Stomach (tissue), 8 donors: ENCODE measurements at regions not wholly inside any gene's neighbourhood (a gene's known extent, or its start where the extent isn't known, plus 50 kb on each side); places are given as distances from the start of the nearest gene placed in this dataset.

Experiments used
- DNase-seq, 2 donors: peaks; one replicate each; pipeline versions ENCODE4 v3.0.0 to v3.0.0-alpha.2; 2013 to 2019
- H3K27ac ChIP-seq, 5 donors: fragments of 200-600 bp in 4 of 5; sonication (generic) in 4 of 5; one replicate each; pipeline ENCODE4 v1.5.1; 2013 to 2019; ENCODE audit warnings: mild to moderate bottlenecking in 1 of 5, moderate library complexity in 1 of 5
- H3K27me3 ChIP-seq, 3 donors: fragments of 200-600 bp; sonication (generic); one replicate each; pipeline ENCODE4 v1.5.1; 2017 to 2019; ENCODE audit warnings: mixed run types in 1 of 3
- H3K36me3 ChIP-seq, 4 donors: fragments of 200-600 bp; sonication (generic); 1 replicate in 3 of 4; 2 replicates in 1 of 4; pipeline ENCODE4 v1.5.1; 2016 to 2019
- H3K4me1 ChIP-seq, 4 donors: fragments of 200-600 bp; sonication (generic); one replicate each; pipeline ENCODE4 v1.5.1; 2016 to 2019
- H3K4me3 ChIP-seq, 4 donors: fragments of 200-600 bp; sonication (generic) in 3 of 4; one replicate each; pipeline ENCODE4 v1.5.1; 2016 to 2019; ENCODE audit warnings: mild to moderate bottlenecking in 1 of 4
- H3K9me3 ChIP-seq, 4 donors: fragments of 200-600 bp; sonication (generic); one replicate each; pipeline ENCODE4 v1.5.1; 2016 to 2019
- CTCF ChIP-seq, 7 experiments: fragments of 450-650 bp in 4 of 7; fragments of 200-600 bp in 3 of 7; sonication (generic) in 3 of 7; IDR thresholded peaks; one replicate each; pipeline ENCODE4 v1.5.1; 2016 to 2019; ENCODE audit warnings: antibody characterized with exemption in 7 of 7, control low read depth in 2 of 7, mild to moderate bottlenecking in 1 of 7
- EP300 ChIP-seq: sonication (generic); formaldehyde crosslinking; IDR thresholded peaks from one replicate; pipeline ENCODE4 v1.6.1; 2017; ENCODE audit warnings: antibody characterized with exemption
- POLR2A ChIP-seq, 4 donors: fragments of 450-650 bp; IDR thresholded peaks; one replicate each; pipeline ENCODE4 v1.6.1; 2016; ENCODE audit warnings: antibody characterized with exemption in 4 of 4, control low read depth in 2 of 4, mild to moderate bottlenecking in 1 of 4, moderate library complexity in 1 of 4
- POLR2AphosphoS5 ChIP-seq, 3 donors: sonication (generic); formaldehyde crosslinking; IDR thresholded peaks; one replicate each; pipeline ENCODE4 v1.6.1; 2016; ENCODE audit warnings: antibody characterized with exemption in 3 of 3
- WGBS, 5 donors: extraction: QIAGEN DNeasy Blood & Tissue Kit in 3 of 5; methylation state at CpG; one replicate each; pipeline versions ENCODE4 v1.1.5 to v1.1.7; 2013 to 2018; 5-methylcytosine and 5-hydroxymethylcytosine counted together
- intact Hi-C: fragments of 100-400 bp; cut with DNase I; formaldehyde crosslinking; loops from one replicate; pipeline ENCODE4 v1.15.1; 2023; ENCODE audit warnings: low total_unique reads
- donor health status: healthy with polysubstance abuse.
- donor health status: Bipolar disorder and iron deficiency.
- donor health status: healthy.

GRCh38 chr4:10942156-10942555 is 257.6 kb upstream of the CLNK start:
- intact Hi-C loops = no loop called here
- Histone ChIP-seq H3K4me3 (no peak overlapping the region), H3K27ac (no peak overlapping the region), H3K4me1 (no peaks in the 10 kb centered on the region), H3K36me3 (no peaks in the 10 kb centered on the region), H3K27me3 (no peaks in the 10 kb centered on the region), H3K9me3 (peaks cover 0 to 17% (median 10%) of the 10 kb centered on the region in 4 donors)
- DNase-seq = no peak
- TF ChIP-seq EP300 (no peak), POLR2AphosphoS5 (IDR thresholded peaks at IDR 0.05) (no peak), POLR2A (IDR thresholded peaks at IDR 0.05) (no peak), CTCF (IDR thresholded peaks at IDR 0.05) (no peak)
- WGBS, 5 donors = 83 to 94% (median 87%) methylated on average over 1 of the region's 1 CpG

GRCh38 chr4:10929818-10930217 is 245.2 kb upstream of the CLNK start:
- H3K27me3 ChIP-seq = no peaks in the 10 kb centered on the region
- no peak for TF ChIP-seq POLR2AphosphoS5 (IDR thresholded peaks at IDR 0.05)
- no peak for TF ChIP-seq POLR2A (IDR thresholded peaks at IDR 0.05)
- no peak for TF ChIP-seq EP300
- TF ChIP-seq CTCF (IDR thresholded peaks at IDR 0.05) = no peak
- H3K36me3 ChIP-seq = no peaks in the 10 kb centered on the region
- WGBS, 5 donors = 79 to 92% (median 86%) methylated on average over 1 to 2 of the region's 2 CpGs
- H3K4me3 ChIP-seq = no peak overlapping the region
- intact Hi-C loops = no loop called here
- H3K9me3 ChIP-seq = no peaks in the 10 kb centered on the region
- DNase-seq = no peak
- no peak overlapping the region for H3K27ac ChIP-seq
- H3K4me1 ChIP-seq = no peaks in the 10 kb centered on the region

GRCh38 chr4:10925996-10926395 is 241.4 kb upstream of the CLNK start:
- no peaks in the 10 kb centered on the region for H3K4me1 ChIP-seq
- whole genome bisulfite sequencing, 5 donors = 51 to 92% (median 87%) methylated on average over 3 of the region's 3 CpGs
- no peaks in the 10 kb centered on the region for H3K27me3 ChIP-seq
- TF ChIP-seq EP300 (no peak), CTCF (IDR thresholded peaks at IDR 0.05) (no peak), POLR2AphosphoS5 (IDR thresholded peaks at IDR 0.05) (no peak), POLR2A (IDR thresholded peaks at IDR 0.05) (no peak)
- no peak overlapping the region for H3K27ac ChIP-seq
- no peaks in the 10 kb centered on the region for H3K36me3 ChIP-seq
- intact Hi-C loops = no loop called here
- DNase-seq = no peak
- no peaks in the 10 kb centered on the region for H3K9me3 ChIP-seq
- no peak overlapping the region for H3K4me3 ChIP-seq

GRCh38 chr4:10924274-10924673 is 239.7 kb upstream of the CLNK start:
- H3K4me1 ChIP-seq = no peaks in the 10 kb centered on the region
- no peak for TF ChIP-seq CTCF (IDR thresholded peaks at IDR 0.05)
- H3K27me3 ChIP-seq = no peaks in the 10 kb centered on the region
- no peak for DNase-seq
- WGBS, 5 donors = 36 to 48% (median 39%) methylated on average over 3 of the region's 3 CpGs
- H3K4me3 ChIP-seq = no peak overlapping the region
- no peaks in the 10 kb centered on the region for H3K36me3 ChIP-seq
- H3K9me3 ChIP-seq = no peaks in the 10 kb centered on the region
- intact Hi-C loops = no loop called here
- H3K27ac ChIP-seq = no peak overlapping the region
